ENCODE measurements at regions not wholly inside any gene's neighbourhood (a gene's known extent, or its start where the extent isn't known, plus 50 kb on each side); places are given as distances from the start of the nearest gene placed in this dataset.

GRCh38 chr2:188196343-188197008 lies 95.2 kb upstream of the GULP1 start:
- H3K36me3 ChIP-seq (ENCODE audit: control insufficient read depth in 1 of 2, insufficient read depth in 2 of 2, low read depth in 1 of 2, low read length in 2 of 2) = no peaks in the 10 kb centered on the region
- H3K4me1 ChIP-seq (ENCODE audit: control insufficient read depth, insufficient read depth, low read depth, low read length) = peaks cover 1% of the 10 kb centered on the region
- H4K8ac ChIP-seq (ENCODE audit: low read length) = no peak overlapping the region
- no peak overlapping the region for H2AFZ ChIP-seq (ENCODE audit: low read depth, low read length)
- no peak overlapping the region for H4K91ac ChIP-seq (ENCODE audit: low read length)
- no peak overlapping the region for H3K4me3 ChIP-seq (ENCODE audit: insufficient read depth in 1 of 2, low read depth in 1 of 2, low read length in 2 of 2)
- 57% methylated on average over 1 of the region's 2 CpGs for WGBS
- no peak overlapping the region for H3K27ac ChIP-seq (ENCODE audit: low read length, poor library complexity, severe bottlenecking)
- H2BK12ac ChIP-seq (ENCODE audit: low read length in 2 of 2) = no peak overlapping the region
- no peak overlapping the region for H2BK15ac ChIP-seq (ENCODE audit: low read depth, poor library complexity, severe bottlenecking)
- no peak overlapping the region for H3K4ac ChIP-seq (ENCODE audit: low read depth in 1 of 2, low read length in 2 of 2)
- no peak overlapping the region for H2BK5ac ChIP-seq (ENCODE audit: low read depth, low read length, poor library complexity, severe bottlenecking)
- DNase-seq = peak; percentile 34
- H3K9ac ChIP-seq (ENCODE audit: low read length) = peak overlapping the region; percentile 13
- no peaks in the 10 kb centered on the region for H3K9me3 ChIP-seq (ENCODE audit: control insufficient read depth, low read length)
- no peaks in the 10 kb centered on the region for H3K79me1 ChIP-seq (replicated peaks; ENCODE audit: low read length, poor library complexity, severe bottlenecking)
- H3K23ac ChIP-seq (ENCODE audit: low read length in 2 of 2) = no peak overlapping the region
- H3K18ac ChIP-seq (ENCODE audit: low read depth in 1 of 2, low read length in 2 of 2) = no peak overlapping the region
- no peak overlapping the region for H3K14ac ChIP-seq (ENCODE audit: low read length in 2 of 2)
- H2AK5ac ChIP-seq (ENCODE audit: low read length, severe bottlenecking) = no peak overlapping the region
- H3K27me3 ChIP-seq (ENCODE audit: control insufficient read depth in 1 of 2, insufficient read depth in 1 of 2, low read length in 2 of 2) = no peaks in the 10 kb centered on the region
- no peak overlapping the region for H2BK120ac ChIP-seq (ENCODE audit: low read depth, low read length)
- H3K4me2 ChIP-seq (ENCODE audit: low read length, poor library complexity, severe bottlenecking) = no peak overlapping the region

GRCh38 chr2:188199716-188200128 lies 92.0 kb upstream of the GULP1 start:
- WGBS = 0% methylated on average over 2 of the region's 3 CpGs
- H3K14ac ChIP-seq (ENCODE audit: low read length in 2 of 2) = no peak overlapping the region
- no peak overlapping the region for H3K4me3 ChIP-seq (ENCODE audit: insufficient read depth in 1 of 2, low read depth in 1 of 2, low read length in 2 of 2)
- no peak overlapping the region for H2AFZ ChIP-seq (ENCODE audit: low read depth, low read length)
- H3K4me2 ChIP-seq (ENCODE audit: low read length, poor library complexity, severe bottlenecking) = no peak overlapping the region
- peak overlapping the region in 1 of 2 experiments; percentile 15 for H2BK12ac ChIP-seq (ENCODE audit: low read length in 2 of 2)
- H3K36me3 ChIP-seq (ENCODE audit: control insufficient read depth in 1 of 2, insufficient read depth in 2 of 2, low read depth in 1 of 2, low read length in 2 of 2) = no peaks in the 10 kb centered on the region
- peak overlapping the region; percentile 98 for H3K27ac ChIP-seq (ENCODE audit: low read length, poor library complexity, severe bottlenecking)
- H3K9me3 ChIP-seq (ENCODE audit: control insufficient read depth, low read length) = no peaks in the 10 kb centered on the region
- no peak overlapping the region for H2AK5ac ChIP-seq (ENCODE audit: low read length, severe bottlenecking)
- H2BK120ac ChIP-seq (ENCODE audit: low read depth, low read length) = no peak overlapping the region
- no peak overlapping the region for H3K18ac ChIP-seq (ENCODE audit: low read depth in 1 of 2, low read length in 2 of 2)
- H4K8ac ChIP-seq (ENCODE audit: low read length) = no peak overlapping the region
- H3K27me3 ChIP-seq (ENCODE audit: control insufficient read depth in 1 of 2, insufficient read depth in 1 of 2, low read length in 2 of 2) = no peaks in the 10 kb centered on the region
- H3K23ac ChIP-seq (ENCODE audit: low read length in 2 of 2) = no peak overlapping the region
- H3K9ac ChIP-seq (ENCODE audit: low read length) = peak overlapping the region; percentile 53
- H3K4ac ChIP-seq (ENCODE audit: low read depth in 1 of 2, low read length in 2 of 2) = no peak overlapping the region
- no peak overlapping the region for H2BK15ac ChIP-seq (ENCODE audit: low read depth, poor library complexity, severe bottlenecking)
- no peak overlapping the region for H2BK5ac ChIP-seq (ENCODE audit: low read depth, low read length, poor library complexity, severe bottlenecking)
- no peak overlapping the region for H4K91ac ChIP-seq (ENCODE audit: low read length)
- peaks cover 1% of the 10 kb centered on the region for H3K4me1 ChIP-seq (ENCODE audit: control insufficient read depth, insufficient read depth, low read depth, low read length)
- peak; percentile 79 for DNase-seq
- no peaks in the 10 kb centered on the region for H3K79me1 ChIP-seq (replicated peaks; ENCODE audit: low read length, poor library complexity, severe bottlenecking)

GRCh38 chr2:188201639-188202038 lies 90.0 kb upstream of the GULP1 start:
- no peak for DNase-seq
- no peak overlapping the region for H3K14ac ChIP-seq (ENCODE audit: low read length in 2 of 2)
- WGBS = 100% methylated on average over 2 of the region's 2 CpGs

GRCh38 chr2:188202777-188203176 lies 88.9 kb upstream of the GULP1 start:
- Histone ChIP-seq H3K27ac (ENCODE audit: low read length, poor library complexity, severe bottlenecking) (no peak overlapping the region), H3K4ac (ENCODE audit: low read depth in 1 of 2, low read length in 2 of 2) (no peak overlapping the region), H3K4me2 (ENCODE audit: low read length, poor library complexity, severe bottlenecking) (no peak overlapping the region), H2BK15ac (ENCODE audit: low read depth, poor library complexity, severe bottlenecking) (no peak overlapping the region), H3K79me1 (replicated peaks; ENCODE audit: low read length, poor library complexity, severe bottlenecking) (no peaks in the 10 kb centered on the region), H2BK12ac (ENCODE audit: low read length in 2 of 2) (no peak overlapping the region), H4K91ac (ENCODE audit: low read length) (no peak overlapping the region), H3K9me3 (ENCODE audit: control insufficient read depth, low read length) (no peaks in the 10 kb centered on the region), H3K14ac (ENCODE audit: low read length in 2 of 2) (no peak overlapping the region), H4K8ac (ENCODE audit: low read length) (no peak overlapping the region), H3K27me3 (ENCODE audit: control insufficient read depth in 1 of 2, insufficient read depth in 1 of 2, low read length in 2 of 2) (no peaks in the 10 kb centered on the region), H3K4me1 (ENCODE audit: control insufficient read depth, insufficient read depth, low read depth, low read length) (peaks cover 1% of the 10 kb centered on the region), H2BK120ac (ENCODE audit: low read depth, low read length) (no peak overlapping the region), H2AFZ (ENCODE audit: low read depth, low read length) (no peak overlapping the region), H3K36me3 (ENCODE audit: control insufficient read depth in 1 of 2, insufficient read depth in 2 of 2, low read depth in 1 of 2, low read length in 2 of 2) (no peaks in the 10 kb centered on the region), H3K23ac (ENCODE audit: low read length in 2 of 2) (no peak overlapping the region), H3K18ac (ENCODE audit: low read depth in 1 of 2, low read length in 2 of 2) (no peak overlapping the region), H2BK5ac (ENCODE audit: low read depth, low read length, poor library complexity, severe bottlenecking) (no peak overlapping the region), H3K9ac (ENCODE audit: low read length) (no peak overlapping the region), H2AK5ac (ENCODE audit: low read length, severe bottlenecking) (no peak overlapping the region), H3K4me3 (ENCODE audit: insufficient read depth in 1 of 2, low read depth in 1 of 2, low read length in 2 of 2) (no peak overlapping the region)
- DNase-seq = no peak
- no CpG with 5 or more reads among the region's 1 CpG for WGBS

More at GRCh38 chr2:188201639-188202038, 90.0 kb upstream of the GULP1 start:
- H2BK120ac ChIP-seq (ENCODE audit: low read depth, low read length) = no peak overlapping the region
- no peak overlapping the region for H3K4ac ChIP-seq (ENCODE audit: low read depth in 1 of 2, low read length in 2 of 2)
- H3K27ac ChIP-seq (ENCODE audit: low read length, poor library complexity, severe bottlenecking) = no peak overlapping the region
- no peak overlapping the region for H3K9ac ChIP-seq (ENCODE audit: low read length)
- H3K9me3 ChIP-seq (ENCODE audit: control insufficient read depth, low read length) = no peaks in the 10 kb centered on the region
- H2BK15ac ChIP-seq (ENCODE audit: low read depth, poor library complexity, severe bottlenecking) = no peak overlapping the region
- peak overlapping the region; percentile 10 for H2AK5ac ChIP-seq (ENCODE audit: low read length, severe bottlenecking)
- no peaks in the 10 kb centered on the region for H3K36me3 ChIP-seq (ENCODE audit: control insufficient read depth in 1 of 2, insufficient read depth in 2 of 2, low read depth in 1 of 2, low read length in 2 of 2)
- no peak overlapping the region for H2BK12ac ChIP-seq (ENCODE audit: low read length in 2 of 2)
- no peak overlapping the region for H4K8ac ChIP-seq (ENCODE audit: low read length)
- H3K79me1 ChIP-seq (replicated peaks; ENCODE audit: low read length, poor library complexity, severe bottlenecking) = no peaks in the 10 kb centered on the region
- H3K18ac ChIP-seq (ENCODE audit: low read depth in 1 of 2, low read length in 2 of 2) = no peak overlapping the region
- H2AFZ ChIP-seq (ENCODE audit: low read depth, low read length) = no peak overlapping the region
- H3K4me1 ChIP-seq (ENCODE audit: control insufficient read depth, insufficient read depth, low read depth, low read length) = peaks cover 1% of the 10 kb centered on the region
- no peaks in the 10 kb centered on the region for H3K27me3 ChIP-seq (ENCODE audit: control insufficient read depth in 1 of 2, insufficient read depth in 1 of 2, low read length in 2 of 2)
- no peak overlapping the region for H2BK5ac ChIP-seq (ENCODE audit: low read depth, low read length, poor library complexity, severe bottlenecking)
- no peak overlapping the region for H3K23ac ChIP-seq (ENCODE audit: low read length in 2 of 2)
- H4K91ac ChIP-seq (ENCODE audit: low read length) = no peak overlapping the region
- H3K4me3 ChIP-seq (ENCODE audit: insufficient read depth in 1 of 2, low read depth in 1 of 2, low read length in 2 of 2) = no peak overlapping the region
- no peak overlapping the region for H3K4me2 ChIP-seq (ENCODE audit: low read length, poor library complexity, severe bottlenecking)
